CD14-positive monocyte (primary cell): ENCODE measurements at regions not wholly inside any gene's neighbourhood (a gene's known extent, or its start where the extent isn't known, plus 50 kb on each side); places are given as distances from the start of the nearest gene placed in this dataset.

Experiments
- DNase-seq, 3 donors: peaks; one replicate each; pipeline ENCODE4 v3.0.0-alpha.2; 2011 to 2022
- H2AFZ ChIP-seq: 2 replicates; pipeline ENCODE4 v1.6.0; 2012; ENCODE audit warnings: mild to moderate bottlenecking, low read depth, low read length, inconsistent platforms; ENCODE audit not compliant: insufficient read depth, poor library complexity, severe bottlenecking
- H3K27ac ChIP-seq, 2 donors: 1 replicate in 1 of 2; 2 replicates in 1 of 2; pipeline ENCODE4 v1.5.1; 2012 to 2013; ENCODE audit warnings: low read length in 2 of 2, control low read depth in 1 of 2, inconsistent platforms in 1 of 2, low read depth in 1 of 2, mild to moderate bottlenecking in 1 of 2
- H3K27me3 ChIP-seq, 2 donors: one replicate each; pipeline versions ENCODE4 v1.6.0 to v1.6.1; 2011 to 2013; ENCODE audit warnings: low read length in 2 of 2; ENCODE audit not compliant: control insufficient read depth in 2 of 2, insufficient read depth in 2 of 2
- H3K36me3 ChIP-seq, 2 donors: replicated peaks in 1 of 2; 1 replicate in 1 of 2; 2 replicates in 1 of 2; pipeline versions ENCODE4 v1.5.1 to v1.6.1; 2012 to 2013; ENCODE audit warnings: low read length in 2 of 2, control low read depth in 1 of 2, inconsistent platforms in 1 of 2, mild to moderate bottlenecking in 1 of 2; ENCODE audit not compliant: insufficient read depth in 2 of 2, control insufficient read depth in 1 of 2
- H3K4me1 ChIP-seq, 2 donors: 1 replicate in 1 of 2; 2 replicates in 1 of 2; pipeline versions ENCODE4 v1.5.1 to v1.6.1; 2012 to 2013; ENCODE audit warnings: low read length in 2 of 2, control low read depth in 1 of 2, inconsistent platforms in 1 of 2, mild to moderate bottlenecking in 1 of 2, moderate library complexity in 1 of 2; ENCODE audit not compliant: insufficient read depth in 2 of 2, control insufficient read depth in 1 of 2
- H3K4me2 ChIP-seq: replicated peaks from 2 replicates; pipeline ENCODE3; 2012; ENCODE audit warnings: low read length, moderate library complexity, mild to moderate bottlenecking; ENCODE audit not compliant: poor library complexity, severe bottlenecking; ENCODE audit errors: extremely low read depth
- H3K4me3 ChIP-seq, 3 experiments: fragments of 200-600 bp in 1 of 3; sonication (generic) in 1 of 3; replicated peaks in 1 of 3; 1 replicate in 2 of 3; 2 replicates in 1 of 3; pipeline ENCODE4 v1.5.1; 2011 to 2013; ENCODE audit warnings: low read length in 3 of 3, mild to moderate bottlenecking in 3 of 3, control low read depth in 2 of 3, low read depth in 2 of 3, inconsistent platforms in 1 of 3, moderate library complexity in 1 of 3
- H3K79me2 ChIP-seq: 2 replicates; pipeline ENCODE4 v1.6.0; 2012; ENCODE audit warnings: mild to moderate bottlenecking, control low read depth, inconsistent platforms, low read length, moderate library complexity; ENCODE audit not compliant: insufficient read depth
- H3K9ac ChIP-seq: 2 replicates; pipeline ENCODE4 v1.6.0; 2017; ENCODE audit warnings: low read length, mild to moderate bottlenecking; ENCODE audit not compliant: insufficient read depth, poor library complexity, severe bottlenecking
- H3K9me3 ChIP-seq, 2 donors: replicated peaks in 1 of 2; 1 replicate in 1 of 2; 2 replicates in 1 of 2; pipeline versions ENCODE4 v1.5.1 to v1.6.1; 2012 to 2013; ENCODE audit warnings: low read length in 2 of 2, control low read depth in 1 of 2; ENCODE audit not compliant: control insufficient read depth in 1 of 2, insufficient read depth in 1 of 2
- H4K20me1 ChIP-seq: 2 replicates; pipeline ENCODE4 v1.6.0; 2012; ENCODE audit warnings: mild to moderate bottlenecking, low read length, control low read depth, moderate library complexity; ENCODE audit not compliant: insufficient read depth
- H3K27ac Mint-ChIP-seq, 7 donors: one replicate each; pipeline ENCODE4 v1.8.0; 2020; ENCODE audit warnings: mild to moderate bottlenecking in 7 of 7, mixed read lengths in 7 of 7, moderate library complexity in 6 of 7, inconsistent platforms in 2 of 7
- H3K27me3 Mint-ChIP-seq, 3 donors: one replicate each; pipeline ENCODE4 v1.8.0; 2021 to 2022; ENCODE audit warnings: low read depth in 3 of 3, mild to moderate bottlenecking in 3 of 3, mixed read lengths in 3 of 3, moderate library complexity in 3 of 3, inconsistent platforms in 1 of 3
- H3K36me3 Mint-ChIP-seq, 2 donors: one replicate each; pipeline ENCODE4 v1.8.0; 2020; ENCODE audit warnings: mixed read lengths in 2 of 2, inconsistent platforms in 1 of 2, mild to moderate bottlenecking in 1 of 2
- H3K4me1 Mint-ChIP-seq: one replicate; pipeline ENCODE4 v1.8.0; 2020; ENCODE audit warnings: mild to moderate bottlenecking, mixed read lengths
- H3K4me3 Mint-ChIP-seq, 2 donors: one replicate each; pipeline ENCODE4 v1.8.0; 2020; ENCODE audit warnings: mild to moderate bottlenecking in 2 of 2, mixed read lengths in 2 of 2, moderate library complexity in 1 of 2
- H3K9me3 Mint-ChIP-seq, 7 donors: one replicate each; pipeline ENCODE4 v1.8.0; 2020 to 2022; ENCODE audit warnings: mixed read lengths in 7 of 7, mild to moderate bottlenecking in 6 of 7, moderate library complexity in 6 of 7, inconsistent platforms in 2 of 7
- WGBS: methylation state at CpG from one replicate; pipeline ENCODE4 v1.1.5; 2013; ENCODE audit warnings: missing lambda C conversion rate; ENCODE audit not compliant: insufficient coverage; 5-methylcytosine and 5-hydroxymethylcytosine counted together
- intact Hi-C, 2 donors: fragments of 100-400 bp; cut with micrococcal nuclease; formaldehyde crosslinking; loops; one replicate each; pipeline versions ENCODE4 v1.15.0 to v1.15.1; 2023
- TF ChIP-seq, protein P1 (sequence below): fragments of 200-600 bp; IDR thresholded peaks from one replicate; pipeline ENCODE4 v1.8.0; 2022; ENCODE audit warnings: antibody characterized with exemption, mild to moderate bottlenecking

DNA sequence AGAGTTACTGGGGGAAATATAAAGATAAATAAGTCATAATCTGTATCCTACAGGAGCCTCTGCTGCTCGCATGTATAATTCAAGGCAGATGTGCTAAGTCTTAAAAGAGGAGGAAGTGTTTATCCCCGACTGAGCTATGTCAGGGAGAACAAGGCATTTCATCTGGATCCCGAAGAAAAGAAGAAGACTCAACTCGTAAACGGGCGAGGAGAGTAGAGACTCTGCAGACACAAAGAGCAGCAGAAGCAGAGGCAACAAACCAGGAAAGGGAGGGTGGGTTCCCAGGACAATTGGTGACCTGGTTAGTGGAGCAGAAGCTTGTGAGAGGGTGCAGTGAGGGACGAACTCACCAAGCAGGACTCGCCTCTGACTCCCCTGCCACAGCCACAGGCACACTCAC lies 368.6 kb downstream of the EIPR1 start:
- WGBS = 67% methylated on average over 1 of the region's 8 CpGs
- peaks cover 0 to 8% (median 4%) of the 10 kb centered on the region in 7 donors for H3K9me3 Mint-ChIP-seq
- H3K27ac Mint-ChIP-seq = no peak overlapping the region
- no peak overlapping the region for H3K27ac ChIP-seq
- H3K27me3 ChIP-seq = no peaks in the 10 kb centered on the region
- H3K36me3 Mint-ChIP-seq = no peaks in the 10 kb centered on the region
- H3K9ac ChIP-seq = no peak overlapping the region
- H3K9me3 ChIP-seq = peaks cover 0 to 5% of the 10 kb centered on the region in 2 donors
- H3K4me2 ChIP-seq = no peak overlapping the region
- no peak overlapping the region for H3K4me3 ChIP-seq
- DNase-seq = no peak
- no peaks in the 10 kb centered on the region for H4K20me1 ChIP-seq
- no peaks in the 10 kb centered on the region for H3K4me1 ChIP-seq
- H3K27me3 Mint-ChIP-seq = peaks cover 2 to 4% (median 2%) of the 10 kb centered on the region in 3 donors
- no peaks in the 10 kb centered on the region for H3K4me1 Mint-ChIP-seq
- intact Hi-C loops = no loop called here
- no peak overlapping the region for H2AFZ ChIP-seq
- no peaks in the 10 kb centered on the region for H3K79me2 ChIP-seq
- TF ChIP-seq, protein P1, sequence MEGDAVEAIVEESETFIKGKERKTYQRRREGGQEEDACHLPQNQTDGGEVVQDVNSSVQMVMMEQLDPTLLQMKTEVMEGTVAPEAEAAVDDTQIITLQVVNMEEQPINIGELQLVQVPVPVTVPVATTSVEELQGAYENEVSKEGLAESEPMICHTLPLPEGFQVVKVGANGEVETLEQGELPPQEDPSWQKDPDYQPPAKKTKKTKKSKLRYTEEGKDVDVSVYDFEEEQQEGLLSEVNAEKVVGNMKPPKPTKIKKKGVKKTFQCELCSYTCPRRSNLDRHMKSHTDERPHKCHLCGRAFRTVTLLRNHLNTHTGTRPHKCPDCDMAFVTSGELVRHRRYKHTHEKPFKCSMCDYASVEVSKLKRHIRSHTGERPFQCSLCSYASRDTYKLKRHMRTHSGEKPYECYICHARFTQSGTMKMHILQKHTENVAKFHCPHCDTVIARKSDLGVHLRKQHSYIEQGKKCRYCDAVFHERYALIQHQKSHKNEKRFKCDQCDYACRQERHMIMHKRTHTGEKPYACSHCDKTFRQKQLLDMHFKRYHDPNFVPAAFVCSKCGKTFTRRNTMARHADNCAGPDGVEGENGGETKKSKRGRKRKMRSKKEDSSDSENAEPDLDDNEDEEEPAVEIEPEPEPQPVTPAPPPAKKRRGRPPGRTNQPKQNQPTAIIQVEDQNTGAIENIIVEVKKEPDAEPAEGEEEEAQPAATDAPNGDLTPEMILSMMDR = no peak
- H3K4me3 Mint-ChIP-seq = no peak overlapping the region
- no peaks in the 10 kb centered on the region for H3K36me3 ChIP-seq

DNA sequence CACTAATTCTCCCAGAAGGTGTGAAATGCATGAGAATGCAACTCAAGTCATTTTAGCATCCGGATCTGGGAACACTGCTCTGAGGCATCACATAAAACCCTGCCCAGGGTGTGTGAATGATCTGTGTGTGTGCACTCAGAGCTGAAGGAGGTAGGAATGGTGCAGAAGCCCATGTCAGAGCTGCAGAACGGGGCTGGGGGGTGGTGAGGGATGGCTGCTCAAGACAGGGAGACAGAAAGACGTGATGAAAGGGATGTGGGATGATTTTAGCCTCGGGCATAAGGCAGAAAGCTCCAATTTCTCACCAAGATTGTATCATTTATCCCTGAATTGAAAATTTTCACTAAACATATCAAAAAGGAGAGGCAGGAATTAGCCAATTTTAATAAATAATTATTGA lies 369.1 kb downstream of the EIPR1 start:
- peaks cover 0 to 5% of the 10 kb centered on the region in 2 donors for H3K9me3 ChIP-seq
- no peak overlapping the region for H3K4me2 ChIP-seq
- Mint-ChIP-seq H3K4me1 (no peaks in the 10 kb centered on the region), H3K27ac (no peak overlapping the region), H3K36me3 (no peaks in the 10 kb centered on the region), H3K9me3 (peaks cover 0 to 5% (median 2%) of the 10 kb centered on the region in 7 donors), H3K4me3 (no peak overlapping the region), H3K27me3 (peaks cover 2 to 4% (median 2%) of the 10 kb centered on the region in 3 donors)
- 50% methylated on average over 1 of the region's 4 CpGs for WGBS
- H3K79me2 ChIP-seq = no peaks in the 10 kb centered on the region
- intact Hi-C loops = no loop called here
- no peaks in the 10 kb centered on the region for H3K27me3 ChIP-seq
- no peaks in the 10 kb centered on the region for H3K36me3 ChIP-seq
- DNase-seq = no peak
- H4K20me1 ChIP-seq = no peaks in the 10 kb centered on the region
- H3K9ac ChIP-seq = no peak overlapping the region
- no peak overlapping the region for H2AFZ ChIP-seq
- no peak overlapping the region for H3K4me3 ChIP-seq
- no peak overlapping the region for H3K27ac ChIP-seq
- no peaks in the 10 kb centered on the region for H3K4me1 ChIP-seq
- TF ChIP-seq, protein P1 = no peak
